Astrocyte (in vitro differentiated cells and primary cell): ENCODE measurements at regions not wholly inside any gene's neighbourhood (a gene's known extent, or its start where the extent isn't known, plus 50 kb on each side); places are given as distances from the start of the nearest gene placed in this dataset.
A peak's percentile ranks its signal among the peaks of the same experiment; 100 is the strongest.

Experiments
- DNase-seq: peaks from one replicate; pipeline ENCODE4 v3.0.0-alpha.2; 2010; ENCODE audit warnings: low read depth
- FAIRE-seq: peaks from 2 replicates; lab custom pipeline; 2011; peaks lifted over from hg19 to GRCh38; lab: Jason Lieb, UNC
- H2AFZ ChIP-seq: 2 replicates; pipeline ENCODE4 v1.6.0; 2012; ENCODE audit warnings: low read depth, low read length, inconsistent platforms
- H3K27ac ChIP-seq: 2 replicates; pipeline ENCODE4 v1.5.1; 2011; ENCODE audit warnings: low read depth, low read length, inconsistent platforms
- H3K27me3 ChIP-seq: 2 replicates; pipeline ENCODE4 v1.6.0; 2011; ENCODE audit warnings: low read length, inconsistent platforms; ENCODE audit not compliant: insufficient read depth
- H3K36me3 ChIP-seq: 2 replicates; pipeline ENCODE4 v1.5.1; 2011; ENCODE audit warnings: low read length, inconsistent platforms; ENCODE audit not compliant: insufficient read depth
- H3K4me1 ChIP-seq: 2 replicates; pipeline ENCODE4 v1.5.1; 2011; ENCODE audit warnings: low read length, inconsistent platforms; ENCODE audit not compliant: insufficient read depth
- H3K4me2 ChIP-seq: 2 replicates; pipeline ENCODE4 v1.6.0; 2012; ENCODE audit warnings: low read length, inconsistent platforms
- H3K4me3 ChIP-seq: 2 replicates; pipeline ENCODE4 v1.5.1; 2011; ENCODE audit warnings: low read depth, mild to moderate bottlenecking, low read length, inconsistent platforms; ENCODE audit not compliant: insufficient read depth
- H3K79me2 ChIP-seq: 2 replicates; pipeline ENCODE4 v1.6.0; 2012; ENCODE audit warnings: mild to moderate bottlenecking, low read length, inconsistent platforms; ENCODE audit not compliant: insufficient read depth
- H3K9ac ChIP-seq: 2 replicates; pipeline ENCODE4 v1.6.0; 2012; ENCODE audit warnings: mild to moderate bottlenecking, low read length, inconsistent platforms
- H3K9me3 ChIP-seq: 2 replicates; pipeline ENCODE4 v1.5.1; 2012; ENCODE audit warnings: low read depth, mild to moderate bottlenecking, low read length, inconsistent platforms; ENCODE audit not compliant: insufficient read depth
- H4K20me1 ChIP-seq: 2 replicates; pipeline ENCODE4 v1.6.0; 2012; ENCODE audit warnings: low read length, inconsistent platforms; ENCODE audit not compliant: insufficient read depth
- H3K27ac Mint-ChIP-seq: one replicate; pipeline ENCODE4 v1.8.0; 2021; ENCODE audit warnings: mild to moderate bottlenecking, mixed read lengths; ENCODE audit not compliant: unreplicated experiment
- H3K27me3 Mint-ChIP-seq: one replicate; pipeline ENCODE4 v1.8.0; 2021; ENCODE audit warnings: low read depth, mixed read lengths; ENCODE audit not compliant: unreplicated experiment
- H3K36me3 Mint-ChIP-seq: one replicate; pipeline ENCODE4 v1.8.0; 2021; ENCODE audit warnings: low read depth, mixed read lengths; ENCODE audit not compliant: unreplicated experiment
- H3K4me1 Mint-ChIP-seq: one replicate; pipeline ENCODE4 v1.8.0; 2021; ENCODE audit warnings: low read depth, mixed read lengths; ENCODE audit not compliant: unreplicated experiment
- H3K4me3 Mint-ChIP-seq: one replicate; pipeline ENCODE4 v1.8.0; 2021; ENCODE audit warnings: mild to moderate bottlenecking, moderate library complexity, mixed read lengths; ENCODE audit not compliant: unreplicated experiment
- H3K9me3 Mint-ChIP-seq: one replicate; pipeline ENCODE4 v1.8.0; 2021; ENCODE audit warnings: mild to moderate bottlenecking, mixed read lengths; ENCODE audit not compliant: unreplicated experiment
- CTCF ChIP-seq: IDR thresholded peaks from 2 replicates; pipeline ENCODE4 v1.5.1; 2011; ENCODE audit warnings: low read depth, mild to moderate bottlenecking, inconsistent platforms, low read length, moderate library complexity; ENCODE audit not compliant: insufficient read depth
- EZH2 ChIP-seq: IDR thresholded peaks from 2 replicates; pipeline ENCODE4 v1.6.1; 2012; ENCODE audit warnings: mild to moderate bottlenecking, low read length, inconsistent platforms; ENCODE audit not compliant: insufficient read depth

- H2AFZ ChIP-seq = no peak overlapping the region
- H4K20me1 ChIP-seq = no peaks in the 10 kb centered on the region
- H3K4me2 ChIP-seq = peak overlapping the region; percentile 49
- Mint-ChIP-seq H3K4me1 (no peaks in the 10 kb centered on the region), H3K4me3 (no peak overlapping the region), H3K36me3 (no peaks in the 10 kb centered on the region), H3K27me3 (peaks cover 23% of the 10 kb centered on the region), H3K27ac (no peak overlapping the region), H3K9me3 (no peaks in the 10 kb centered on the region)
- peak overlapping the region; percentile 67 for H3K27ac ChIP-seq
- peak; percentile 92 for DNase-seq
- no peaks in the 10 kb centered on the region for H3K36me3 ChIP-seq
- H3K9me3 ChIP-seq = no peaks in the 10 kb centered on the region
- peaks cover 21% of the 10 kb centered on the region for H3K4me1 ChIP-seq
- no peak for FAIRE-seq
- H3K27me3 ChIP-seq = no peaks in the 10 kb centered on the region
- H3K4me3 ChIP-seq = no peak overlapping the region
- H3K79me2 ChIP-seq = no peaks in the 10 kb centered on the region
- H3K9ac ChIP-seq = peak overlapping the region; percentile 37
- TF ChIP-seq EZH2 (no peak), CTCF (no peak)
Measured at GRCh38 chr13:44219577-44220548, 153.8 kb upstream of the SERP2 start.

DNA sequence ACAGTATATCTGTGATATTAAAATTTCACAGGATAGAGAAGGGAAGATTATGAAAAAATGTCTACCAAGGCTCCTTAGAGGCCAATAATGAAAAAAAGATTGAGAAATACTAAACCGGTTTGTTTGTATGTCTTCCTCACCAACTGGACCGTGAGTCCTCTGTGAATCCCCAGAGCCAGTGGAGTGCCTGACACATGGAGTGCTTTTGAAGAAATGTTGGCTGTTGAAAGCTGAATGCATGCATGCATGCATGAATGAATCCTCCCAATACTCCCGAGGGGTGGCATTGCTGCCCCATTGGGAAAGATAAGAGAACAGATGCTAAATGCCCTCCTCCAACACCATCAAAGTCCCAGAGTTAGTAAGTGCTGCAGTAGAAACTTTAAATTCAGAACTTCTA, 152.7 kb upstream of the SERP2 start:
- Mint-ChIP-seq H3K36me3 (no peaks in the 10 kb centered on the region), H3K4me3 (no peak overlapping the region), H3K27me3 (peaks cover 18% of the 10 kb centered on the region), H3K4me1 (no peaks in the 10 kb centered on the region), H3K9me3 (no peaks in the 10 kb centered on the region), H3K27ac (no peak overlapping the region)
- no peak overlapping the region for H3K27ac ChIP-seq
- TF ChIP-seq CTCF (no peak), EZH2 (no peak)
- no peak for DNase-seq
- no peaks in the 10 kb centered on the region for H3K36me3 ChIP-seq
- no peak overlapping the region for H3K4me2 ChIP-seq
- H2AFZ ChIP-seq = no peak overlapping the region
- no peaks in the 10 kb centered on the region for H3K9me3 ChIP-seq
- H3K9ac ChIP-seq = no peak overlapping the region
- H3K27me3 ChIP-seq = no peaks in the 10 kb centered on the region
- no peaks in the 10 kb centered on the region for H4K20me1 ChIP-seq
- no peak for FAIRE-seq
- peaks cover 21% of the 10 kb centered on the region for H3K4me1 ChIP-seq
- no peak overlapping the region for H3K4me3 ChIP-seq
- H3K79me2 ChIP-seq = no peaks in the 10 kb centered on the region

GRCh38 chr13:44221657-44222056, 152.0 kb upstream of the SERP2 start:
- Mint-ChIP-seq H3K4me1 (no peaks in the 10 kb centered on the region), H3K9me3 (no peaks in the 10 kb centered on the region), H3K4me3 (no peak overlapping the region), H3K27me3 (peaks cover 18% of the 10 kb centered on the region), H3K27ac (no peak overlapping the region), H3K36me3 (no peaks in the 10 kb centered on the region)
- Histone ChIP-seq H3K27me3 (no peaks in the 10 kb centered on the region), H3K36me3 (no peaks in the 10 kb centered on the region), H4K20me1 (no peaks in the 10 kb centered on the region), H3K4me2 (no peak overlapping the region), H3K9me3 (no peaks in the 10 kb centered on the region), H2AFZ (no peak overlapping the region), H3K4me1 (peaks cover 21% of the 10 kb centered on the region), H3K4me3 (no peak overlapping the region), H3K27ac (no peak overlapping the region), H3K9ac (no peak overlapping the region), H3K79me2 (no peaks in the 10 kb centered on the region)
- DNase-seq (no peak), FAIRE-seq (peak; percentile 39)
- no peak for TF ChIP-seq CTCF
- TF ChIP-seq EZH2 = no peak
